NOMO-1 treated with DMSO at 0.1 percent for 48 hours (cell line): ENCODE measurements at regions not wholly inside any gene's neighbourhood (a gene's known extent, or its start where the extent isn't known, plus 50 kb on each side); places are given as distances from the start of the nearest gene placed in this dataset.

ENCODE experiments used
- DNase-seq: peaks from one replicate; lab custom pipeline; 2025; ENCODE audit not compliant: unreplicated experiment; lab: John Stamatoyannopoulos, UW

DNA sequence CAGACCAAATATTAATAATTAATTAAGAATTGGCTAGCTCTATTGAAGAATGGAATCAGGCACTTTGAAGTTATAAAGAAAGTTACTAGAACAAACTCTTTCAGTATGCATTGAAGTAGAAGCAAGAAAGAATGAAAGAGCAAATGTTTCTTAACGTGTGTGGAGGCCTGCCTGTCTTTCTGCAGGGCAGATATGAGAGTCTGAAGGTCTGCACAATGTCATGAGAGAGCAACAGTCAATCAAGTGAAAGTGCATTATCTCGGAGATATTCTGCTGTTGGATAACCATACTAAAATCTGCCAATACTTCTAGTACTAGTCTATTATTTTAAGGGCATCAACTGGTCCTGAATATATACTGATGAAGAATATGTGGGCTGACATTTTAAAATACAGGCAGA is 1270.8 kb downstream of the ZPLD1 start:
- DNase-seq, result no peak

DNA sequence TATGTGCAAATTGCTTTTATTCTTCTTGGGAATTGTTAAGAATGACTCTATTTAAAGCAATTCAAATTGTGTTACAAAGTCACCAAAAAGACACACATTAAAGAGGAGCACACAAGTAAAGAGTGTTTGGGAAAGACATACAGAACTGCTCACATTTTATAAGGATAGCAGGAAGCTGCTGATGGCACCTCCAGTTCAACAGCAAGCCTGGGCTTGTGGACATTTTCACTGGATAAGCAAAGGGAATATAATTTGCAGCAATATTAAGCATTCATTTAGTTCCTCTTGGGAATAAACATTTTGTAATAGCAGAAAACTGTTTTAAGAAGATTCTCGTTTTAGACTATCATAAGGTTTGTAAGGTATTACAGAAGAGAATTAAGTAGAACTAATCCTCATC is 1271.9 kb downstream of the ZPLD1 start:
- no peak for DNase-seq

DNA sequence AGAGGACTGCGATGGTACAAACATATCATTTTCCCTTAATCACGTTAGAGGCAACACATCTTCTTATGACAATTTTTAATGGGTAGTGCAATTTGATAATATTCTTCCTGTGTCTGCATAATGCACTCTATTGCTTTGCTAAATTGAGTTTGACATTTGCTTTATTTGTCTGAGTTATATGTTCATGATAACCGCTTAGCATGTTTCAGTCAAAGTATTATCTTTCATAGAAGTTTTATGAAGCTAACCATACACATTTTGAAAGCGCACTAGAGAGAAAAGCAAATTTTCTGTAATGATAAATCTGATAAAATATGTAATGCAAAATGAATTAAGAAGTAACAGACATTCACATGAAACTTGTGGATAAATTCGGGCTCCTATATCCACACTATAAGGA is 1276.9 kb downstream of the ZPLD1 start:
- DNase-seq, result no peak

DNA sequence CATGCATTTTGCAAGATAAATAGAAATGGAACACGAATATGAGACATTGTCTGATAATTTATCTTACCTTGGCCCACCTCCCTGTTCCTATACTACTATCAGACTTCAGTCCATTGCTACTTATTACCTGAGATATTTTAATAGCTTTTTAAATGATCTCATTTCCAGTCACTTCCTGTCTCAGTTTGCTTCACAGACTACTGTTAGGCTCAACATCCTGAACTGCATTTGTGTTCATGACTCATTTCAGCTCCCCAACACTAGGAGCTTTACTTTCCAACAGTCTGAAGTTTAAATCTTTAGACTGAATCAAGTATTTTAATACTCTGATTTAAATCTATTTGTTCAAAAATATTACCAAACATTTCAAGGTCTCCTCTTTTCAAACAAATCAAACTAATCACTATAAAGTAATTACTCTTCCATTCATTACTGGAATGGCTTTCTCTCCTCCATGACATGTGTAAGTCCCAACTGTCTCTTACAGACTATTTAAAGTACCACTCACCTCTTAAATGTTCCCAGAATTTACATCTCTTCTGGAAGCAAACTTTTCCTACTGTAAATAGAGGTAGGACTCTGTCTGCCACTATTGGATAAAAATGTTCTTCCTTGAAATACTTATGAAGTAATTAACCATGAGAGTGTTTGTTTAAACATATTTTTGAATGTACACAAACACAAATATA is 1277.6 kb downstream of the ZPLD1 start:
- no peak for DNase-seq

DNA sequence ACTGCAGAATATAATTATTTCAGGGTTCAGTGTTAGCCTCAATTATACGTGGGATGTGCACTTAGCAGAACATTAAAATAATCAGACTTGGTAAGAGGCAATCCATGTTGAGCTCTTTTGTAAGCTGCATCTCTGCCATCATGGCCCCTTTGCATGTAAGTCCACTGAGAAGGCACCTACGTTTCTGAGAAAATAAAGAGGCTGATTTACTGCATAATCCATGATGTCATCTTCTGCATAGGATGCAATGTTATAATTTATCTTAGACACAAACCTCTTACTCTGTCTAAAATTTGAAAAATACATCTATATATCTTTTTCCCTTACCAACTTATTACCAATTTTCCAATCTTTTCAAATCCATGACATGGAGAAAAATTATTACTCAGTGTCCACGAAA is 1294.7 kb downstream of the ZPLD1 start:
- no peak for DNase-seq

DNA sequence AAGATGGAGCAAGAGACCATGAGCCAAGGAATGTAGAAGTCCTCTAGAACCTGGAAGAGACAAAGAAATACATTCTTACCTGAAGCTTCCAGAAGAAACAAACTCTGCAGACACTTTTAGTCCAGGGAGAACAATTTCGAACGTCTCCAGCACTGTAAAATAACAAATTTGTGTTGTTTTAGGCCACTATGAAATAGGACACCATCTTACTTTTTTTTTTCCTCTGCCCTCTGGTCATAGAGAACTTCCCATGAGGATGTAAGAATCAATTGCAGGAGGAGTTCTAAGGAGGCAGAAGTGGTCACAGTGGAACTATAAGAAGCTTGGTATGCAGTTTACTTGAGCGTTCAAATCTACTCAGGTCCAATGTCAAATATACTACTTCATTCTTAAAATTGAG is 1295.9 kb downstream of the ZPLD1 start:
- DNase-seq, result no peak

DNA sequence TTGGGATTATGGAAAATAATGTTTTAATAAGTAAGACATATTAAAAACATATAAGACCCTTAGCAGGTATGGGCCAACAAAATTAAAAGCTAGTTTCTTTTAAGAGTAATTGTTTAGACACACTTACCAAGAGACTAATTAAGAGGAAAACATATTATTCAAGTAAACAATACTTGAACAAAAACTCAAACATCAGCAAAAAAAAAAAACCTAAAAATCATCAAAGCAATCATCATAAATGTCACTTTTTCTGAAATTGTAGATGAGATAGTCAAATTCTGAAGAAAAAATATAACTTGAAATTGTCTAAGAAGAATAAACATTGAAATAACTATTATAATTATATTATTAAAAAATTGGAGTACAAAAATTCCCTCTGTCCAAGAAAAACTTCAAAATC is 1318.2 kb downstream of the ZPLD1 start:
- DNase-seq, result no peak

DNA sequence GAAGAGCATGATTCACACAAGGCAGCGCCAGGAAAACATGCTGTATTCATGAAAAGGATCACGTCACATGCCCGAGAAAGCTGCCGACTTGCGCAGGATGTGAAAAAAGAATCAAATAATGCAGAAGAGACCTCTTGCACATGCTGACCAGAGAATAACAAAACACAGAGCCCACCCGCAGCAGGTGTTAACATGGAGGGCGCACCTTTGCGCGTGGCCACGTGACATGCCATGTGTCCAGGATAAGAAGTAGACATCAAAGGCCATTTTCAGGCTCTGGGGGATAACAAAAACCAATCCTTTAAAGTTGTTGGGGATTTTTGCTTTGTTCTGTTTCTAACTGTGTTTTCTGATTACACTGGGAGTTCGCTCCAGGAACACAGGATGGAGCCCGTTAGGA is 1332.8 kb downstream of the ZPLD1 start:
- DNase-seq, result no peak

DNA sequence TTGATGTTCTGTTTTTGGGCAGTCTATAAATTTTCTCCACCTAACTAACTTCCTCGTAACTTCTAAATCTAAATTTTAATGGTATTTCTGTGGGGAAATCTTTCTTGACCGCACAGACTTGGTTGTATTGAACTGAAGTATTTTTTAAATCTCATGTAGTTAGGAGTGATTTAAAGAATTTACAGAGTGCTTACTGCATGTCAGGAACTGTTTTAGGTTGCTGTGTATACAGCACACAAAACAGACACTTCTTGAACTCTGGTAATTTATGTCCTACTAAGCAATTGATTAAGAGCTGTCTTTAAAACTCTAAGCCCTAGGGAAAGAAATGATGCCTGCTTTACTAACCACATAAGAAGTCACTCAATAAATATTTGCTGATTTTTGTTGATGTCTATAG is 1350.2 kb downstream of the ZPLD1 start:
- no peak for DNase-seq

DNA sequence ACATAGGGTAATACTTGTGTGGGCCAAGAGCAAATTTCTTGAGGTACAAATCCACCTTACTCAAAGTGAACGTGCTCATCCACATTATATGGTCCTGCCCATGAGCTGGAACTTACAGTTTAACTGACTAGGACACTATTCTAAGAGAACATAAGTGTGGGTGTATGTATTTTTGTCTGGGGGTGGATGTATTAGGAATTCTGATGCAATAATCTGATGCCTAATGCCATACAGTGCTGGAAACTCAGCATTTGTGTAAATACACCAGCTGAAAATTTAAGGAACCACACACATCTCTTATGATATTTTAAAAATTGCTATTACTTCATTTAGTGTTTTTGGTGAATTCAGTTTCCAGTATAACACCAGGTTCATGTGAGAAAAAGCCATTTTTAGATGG is 1350.7 kb downstream of the ZPLD1 start:
- DNase-seq, result no peak

DNA sequence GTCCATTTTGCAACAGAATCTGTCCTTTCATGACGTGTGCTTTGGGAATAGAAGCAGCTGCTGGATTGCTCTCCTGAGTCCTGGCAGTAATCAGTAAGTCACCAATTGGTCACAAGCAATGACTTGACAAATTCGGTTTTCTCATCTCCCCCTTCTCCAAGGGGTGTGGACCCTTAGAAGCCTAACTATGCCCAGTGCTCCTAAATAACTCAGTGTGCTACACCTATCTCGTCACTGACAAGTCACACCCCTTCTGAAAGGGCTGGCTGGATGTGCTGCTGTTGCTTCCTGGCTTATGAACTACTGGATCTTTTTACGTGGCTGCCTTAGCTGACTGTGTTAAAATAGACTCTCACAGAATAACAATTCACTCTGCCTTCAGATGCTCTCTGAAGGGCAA is 1351.5 kb downstream of the ZPLD1 start:
- DNase-seq, result no peak

DNA sequence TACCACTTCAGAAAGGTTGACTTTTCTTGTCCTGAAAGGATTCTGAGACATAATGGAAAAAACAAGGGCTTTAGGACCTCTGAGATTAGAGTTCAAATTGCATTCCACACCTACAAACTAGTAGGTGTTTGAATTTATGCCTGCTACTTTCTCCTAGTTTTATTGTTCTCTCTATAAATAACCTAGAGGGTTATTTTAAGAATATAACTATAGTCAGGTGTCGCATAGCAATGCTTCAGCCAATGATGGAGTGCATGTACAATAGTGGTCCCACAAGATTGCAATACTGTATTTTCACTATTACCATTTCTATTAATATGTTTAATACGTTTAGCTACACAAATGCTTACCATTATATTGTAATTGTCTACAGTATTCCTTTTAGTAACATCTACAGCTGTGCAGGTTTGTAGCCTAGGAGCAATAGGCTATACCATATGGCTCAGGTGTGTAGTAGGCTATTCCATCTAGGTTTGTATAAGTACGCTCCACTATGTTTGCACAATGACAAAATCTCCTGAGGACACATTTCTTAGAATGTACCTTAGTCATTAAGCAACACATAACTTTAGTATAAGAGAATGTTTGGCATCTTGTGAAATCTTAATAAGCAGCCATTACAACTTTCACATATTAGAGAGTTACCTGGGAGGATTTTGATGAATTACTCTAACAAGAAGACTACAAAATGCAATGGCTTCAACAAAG is 1352.5 kb downstream of the ZPLD1 start:
- DNase-seq, result no peak

DNA sequence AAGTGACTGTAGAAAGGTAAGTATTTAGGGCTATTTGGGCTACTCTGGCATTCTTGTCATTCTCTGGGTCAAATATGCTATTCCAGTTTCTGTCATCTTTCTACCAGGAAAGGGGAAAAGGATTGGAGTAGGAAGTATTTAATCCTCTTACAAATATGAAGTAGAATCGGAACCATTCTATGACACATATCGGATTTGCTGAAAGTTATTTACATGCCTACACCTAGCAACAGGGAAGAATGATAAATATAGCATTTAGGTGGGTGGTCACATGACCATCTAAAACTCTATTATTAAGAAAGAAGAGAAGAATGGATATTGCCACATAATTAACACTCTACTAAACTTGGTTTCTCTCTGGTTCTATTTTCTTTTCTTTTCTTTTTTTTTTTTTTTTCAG is 1353.1 kb downstream of the ZPLD1 start:
- DNase-seq, result no peak

DNA sequence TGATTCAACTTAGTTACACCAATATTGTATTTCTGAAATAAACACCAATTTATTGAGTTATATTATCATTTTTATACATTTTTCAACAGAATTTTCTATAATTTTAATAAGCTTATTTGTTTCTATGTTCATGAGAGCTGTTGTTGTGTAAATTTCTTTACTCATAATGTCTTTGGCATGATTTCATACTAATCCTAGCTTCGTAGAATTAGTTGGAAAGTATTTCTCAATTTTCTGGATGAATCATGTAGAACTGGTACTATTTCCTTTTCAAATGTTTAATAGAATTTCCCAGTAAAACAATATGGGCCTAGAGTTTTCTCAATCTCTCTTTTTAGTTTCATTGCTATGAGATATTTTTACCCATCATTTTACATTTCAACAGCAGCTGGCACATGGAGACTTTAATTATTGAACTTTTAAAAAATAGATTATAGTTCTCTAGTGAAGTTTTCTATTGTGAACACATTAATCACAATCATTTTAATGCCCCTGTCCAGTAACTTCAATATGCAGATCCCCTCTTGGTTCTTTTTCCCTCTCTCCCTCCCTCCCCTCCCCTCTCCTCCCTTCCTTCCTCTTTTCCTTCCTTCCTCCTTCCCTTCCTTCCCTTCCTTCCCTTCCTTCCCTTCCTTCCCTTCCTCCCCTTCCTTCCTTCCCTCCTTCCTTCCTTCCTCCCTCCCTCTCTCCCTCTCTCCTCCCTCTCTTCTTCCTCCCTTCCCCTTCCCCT is 1357.1 kb downstream of the ZPLD1 start:
- DNase-seq, result no peak

DNA sequence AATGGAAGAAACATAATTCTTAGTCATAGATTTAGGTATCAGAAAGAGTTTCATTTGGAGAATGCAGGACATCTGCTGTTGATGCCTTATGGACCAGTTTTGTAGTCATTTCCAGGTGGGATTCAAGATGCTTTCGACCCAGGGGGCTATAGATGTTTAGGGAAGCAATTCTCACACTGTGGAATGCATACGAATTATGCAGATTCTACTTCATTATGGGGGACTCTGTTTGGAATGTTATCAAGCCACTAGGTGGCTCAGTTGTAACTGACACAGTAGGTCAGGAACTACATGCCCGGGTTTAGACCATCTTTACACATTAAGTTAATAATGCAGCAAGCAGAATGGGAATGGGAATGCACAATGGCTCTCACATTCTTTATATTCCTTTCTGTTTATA is 1359.8 kb downstream of the ZPLD1 start:
- no peak for DNase-seq

DNA sequence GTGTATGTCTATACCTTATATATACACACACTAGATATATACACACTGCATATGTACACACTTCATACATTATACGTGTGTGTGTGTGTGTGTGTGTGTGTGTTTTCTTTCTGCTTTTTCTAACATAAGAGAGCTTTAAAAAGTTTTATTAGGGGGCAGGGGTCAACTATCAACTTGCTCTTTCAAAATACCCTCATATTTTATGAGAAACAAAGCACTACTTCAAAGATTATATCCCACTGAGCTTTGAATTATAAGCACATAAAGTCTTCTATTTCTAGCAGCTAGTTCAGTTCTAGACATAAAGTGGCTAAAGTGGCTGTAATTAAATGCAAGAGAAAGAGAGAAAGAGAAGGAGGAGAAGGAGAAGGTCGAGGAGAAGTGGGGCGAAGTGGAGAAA is 1361.3 kb downstream of the ZPLD1 start:
- no peak for DNase-seq

DNA sequence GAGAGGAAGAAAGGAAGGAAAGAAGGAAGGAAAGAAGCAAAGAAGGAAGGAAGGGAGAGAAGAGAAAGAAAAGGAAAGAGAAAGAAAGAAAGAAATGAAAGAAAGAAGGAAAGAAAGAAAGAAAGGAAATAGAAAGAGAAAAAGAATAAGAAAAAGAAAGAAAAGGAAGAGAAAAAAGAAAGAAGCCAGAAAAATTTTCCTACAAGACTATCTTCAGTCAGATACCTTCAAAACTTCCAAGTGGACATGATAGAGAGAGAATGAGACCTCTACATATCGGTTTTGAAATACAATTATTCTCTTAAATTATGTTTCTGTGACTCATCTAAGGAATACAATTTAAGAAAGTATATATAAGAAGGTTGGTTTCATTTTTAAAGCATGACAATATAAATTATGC is 1369.0 kb downstream of the ZPLD1 start:
- DNase-seq, result no peak

DNA sequence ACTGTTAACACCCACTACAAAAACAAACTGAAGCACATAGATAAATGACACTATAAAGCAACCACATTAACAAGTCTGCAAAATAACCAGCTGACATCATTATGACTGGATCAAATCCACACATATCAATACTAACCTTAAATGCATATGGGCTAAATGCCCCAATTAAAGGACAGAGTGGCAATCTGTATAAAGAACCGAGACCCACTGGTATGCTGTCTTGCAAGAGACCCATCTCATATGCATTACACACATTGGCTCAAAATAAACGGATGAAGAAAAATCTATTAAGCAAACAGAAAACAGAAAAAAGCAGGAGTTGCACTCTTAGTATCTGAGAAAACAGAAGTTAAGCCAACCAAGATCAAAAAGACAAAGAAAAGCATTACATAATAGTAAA is 1375.4 kb downstream of the ZPLD1 start:
- no peak for DNase-seq

DNA sequence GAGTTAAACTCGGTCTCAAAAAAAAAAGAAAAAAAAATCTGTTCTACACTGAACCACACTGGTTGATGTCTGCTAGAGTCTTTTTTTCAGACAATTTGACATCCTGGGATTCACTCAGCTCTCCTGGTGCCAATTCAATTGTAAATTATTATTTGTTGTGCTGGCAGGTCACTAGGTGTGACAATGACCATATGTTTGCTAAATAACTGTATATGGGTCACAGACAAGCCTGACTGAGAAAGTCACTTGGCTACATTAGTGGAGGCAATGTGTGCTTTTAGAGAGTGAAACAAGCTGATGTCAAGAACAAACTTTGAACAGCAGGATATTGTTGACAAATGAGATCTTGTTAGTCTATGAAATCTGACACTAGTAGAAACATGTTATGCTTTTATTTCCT is 1379.1 kb downstream of the ZPLD1 start:
- DNase-seq, result no peak

DNA sequence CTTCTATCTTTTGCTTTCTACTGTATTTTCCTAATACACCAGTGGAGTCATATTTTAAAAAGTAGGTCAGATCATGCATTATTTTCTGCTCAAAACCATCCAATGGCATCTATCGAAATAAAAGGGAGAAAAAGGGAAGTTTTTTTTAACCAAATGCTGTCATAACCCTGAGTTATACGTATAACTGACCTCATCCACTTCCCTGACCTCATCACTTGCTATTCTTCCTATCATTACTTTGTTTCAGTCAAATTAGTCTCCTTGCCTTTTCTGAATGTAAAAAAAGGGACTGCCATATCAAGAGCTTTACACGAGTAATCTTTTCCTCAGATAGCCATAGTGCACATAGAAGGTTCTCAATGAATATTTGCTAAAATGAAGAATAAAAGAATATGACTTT is 1383.6 kb downstream of the ZPLD1 start:
- no peak for DNase-seq

DNA sequence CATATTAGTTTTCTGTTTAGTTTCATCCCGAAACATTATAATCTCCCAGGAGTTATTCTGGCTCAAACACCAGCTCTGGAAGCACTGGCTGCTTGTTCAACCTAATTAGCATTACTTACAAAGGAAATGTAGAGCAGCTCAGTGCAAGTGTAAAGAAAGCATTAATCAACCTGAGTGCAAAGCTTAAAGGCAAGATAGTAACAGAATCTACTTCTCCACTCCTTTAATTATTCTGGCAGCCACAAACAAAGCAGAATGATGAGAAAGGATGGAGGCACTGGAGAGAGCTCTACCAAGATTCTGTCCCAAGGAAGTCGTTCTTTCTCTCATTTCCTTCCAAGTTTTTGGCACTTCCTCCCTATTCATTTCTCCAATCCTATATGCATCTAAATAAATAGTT is 1384.0 kb downstream of the ZPLD1 start:
- DNase-seq, result no peak

DNA sequence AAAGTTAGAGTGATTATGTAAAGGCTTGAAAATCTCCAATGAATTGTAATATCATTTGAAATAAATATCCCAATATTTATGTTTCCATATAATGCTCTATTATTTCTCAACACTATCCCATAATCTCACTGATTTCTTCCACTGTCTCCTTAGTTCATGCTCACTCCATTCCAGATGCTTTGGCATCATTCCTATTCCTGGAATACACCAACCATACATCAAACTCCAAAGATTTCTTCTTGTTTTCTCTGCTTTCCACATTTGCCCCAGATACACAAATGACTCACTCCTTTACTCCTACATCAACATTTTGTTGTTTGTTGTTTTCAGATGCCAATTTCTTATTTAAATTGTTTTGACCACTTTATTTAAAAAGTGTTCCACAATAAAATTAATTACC is 1390.8 kb downstream of the ZPLD1 start:
- DNase-seq, result no peak
